Left lung (tissue), 4 donors: ENCODE measurements at regions not wholly inside any gene's neighbourhood (a gene's known extent, or its start where the extent isn't known, plus 50 kb on each side); places are given as distances from the start of the nearest gene placed in this dataset.
"Not testable (repeated sequence)": the region's sequence is repeated elsewhere in the genome, so short reads cannot be mapped to it uniquely, and the experiment has no call there.

Source experiments
- ATAC-seq: fragments of 200-7000 bp; cut with Tn5 transposase; one replicate; pipeline ENCODE4 v1.9.1; 2020; ENCODE audit warnings: moderate library complexity
- DNase-seq, 4 donors: peaks; one replicate each; pipeline ENCODE4 v3.0.0-alpha.2; 2013 to 2020
- H3K27ac ChIP-seq, 2 donors: fragments of 200-600 bp; sonication (generic) in 1 of 2; one replicate each; pipeline versions ENCODE4 v1.5.0 to v1.8.0; 2020 to 2021
- H3K27me3 ChIP-seq, 2 donors: fragments of 200-600 bp; sonication (generic) in 1 of 2; one replicate each; pipeline versions ENCODE4 v1.5.0 to v1.8.0; 2020 to 2021
- H3K36me3 ChIP-seq, 2 donors: fragments of 200-600 bp; sonication (generic) in 1 of 2; one replicate each; pipeline versions ENCODE4 v1.5.0 to v1.8.0; 2020 to 2021
- H3K4me1 ChIP-seq, 2 donors: fragments of 200-600 bp; one replicate each; pipeline ENCODE4 v1.8.0; 2021
- H3K4me3 ChIP-seq, 2 donors: fragments of 200-600 bp; sonication (generic) in 1 of 2; one replicate each; pipeline versions ENCODE4 v1.5.0 to v1.8.0; 2020 to 2021; ENCODE audit warnings: mild to moderate bottlenecking in 1 of 2
- H3K9me3 ChIP-seq, 2 donors: fragments of 200-600 bp; sonication (generic) in 1 of 2; one replicate each; pipeline versions ENCODE4 v1.5.0 to v1.8.0; 2020 to 2021
- CTCF ChIP-seq, 2 donors: fragments of 200-600 bp; sonication (generic) in 1 of 2; IDR thresholded peaks; one replicate each; pipeline versions ENCODE4 v1.5.0 to v1.8.0; 2021; ENCODE audit warnings: antibody characterized with exemption in 2 of 2
- intact Hi-C, 2 donors: fragments of 100-400 bp; cut with DNase I; formaldehyde crosslinking; loops; one replicate each; pipeline versions ENCODE4 v1.11.2 to v1.14.2; 2022
- donor health status: DM: no; HTN: yes; CAD: no.
- donor health status: DM: no; HTN: no; CAD: no.

DNA sequence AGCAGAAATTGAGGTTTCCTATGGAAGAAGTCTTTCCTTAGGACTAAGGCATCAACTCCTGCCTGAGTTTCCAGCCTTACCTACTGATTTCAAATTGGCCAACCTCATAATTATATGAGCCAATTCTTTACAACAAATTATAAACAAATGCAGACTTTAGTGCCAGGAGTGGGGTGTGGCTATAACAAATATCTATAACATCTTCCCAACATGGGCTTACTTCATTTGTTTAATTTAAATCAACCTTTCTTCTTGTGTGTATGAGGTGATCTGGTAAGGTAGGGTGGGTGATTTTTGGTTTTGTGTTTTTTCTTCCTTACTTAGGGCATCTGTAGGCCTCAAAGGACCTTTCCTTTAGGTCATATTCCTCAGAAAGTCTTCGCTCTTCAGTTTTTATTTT is 354.9 kb downstream of the SHANK2 start:
- H3K36me3 ChIP-seq = no peaks in the 10 kb centered on the region
- TF ChIP-seq CTCF (IDR thresholded peaks at IDR 0.05) = no peak
- DNase-seq = no peak
- H3K4me1 ChIP-seq = no peaks in the 10 kb centered on the region
- intact Hi-C loops = no loop called here
- ATAC-seq = no peak
- no peak overlapping the region for H3K4me3 ChIP-seq
- H3K27ac ChIP-seq = no peak overlapping the region
- H3K27me3 ChIP-seq = no peaks in the 10 kb centered on the region
- H3K9me3 ChIP-seq = peaks cover 0 to 16% of the 10 kb centered on the region in 2 donors

- intact Hi-C loops = no loop called here
- peak in 1 of 4 donors; percentile 45 for DNase-seq
Measured at GRCh38 chr11:70899616-70900015, 352.8 kb downstream of the SHANK2 start.

DNA sequence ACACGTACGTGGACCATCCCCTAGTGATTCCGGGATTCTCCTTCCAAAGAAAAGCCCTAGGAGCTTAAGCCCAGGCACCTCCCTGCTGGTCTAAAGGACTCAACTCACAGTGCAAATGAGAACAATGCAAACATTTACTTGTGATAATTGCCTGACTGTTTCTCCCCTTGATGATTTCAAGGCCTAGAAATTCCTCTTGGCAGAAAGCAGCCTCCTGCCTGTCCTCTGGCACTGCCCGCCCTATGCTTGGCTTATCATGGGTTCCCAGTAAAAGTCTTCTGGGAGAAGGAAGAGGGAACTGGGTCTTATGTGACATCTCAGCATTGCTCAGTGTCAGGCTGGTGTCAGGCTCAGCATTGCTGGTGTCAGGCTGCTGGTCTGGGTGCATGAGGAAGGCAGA is 351.8 kb downstream of the SHANK2 start:
- H3K4me3 ChIP-seq = no peak overlapping the region
- ATAC-seq = peak; percentile 81
- peak in 1 of 4 donors; percentile 13 for DNase-seq
- H3K4me1 ChIP-seq = no peaks in the 10 kb centered on the region
- H3K27ac ChIP-seq = no peak overlapping the region
- H3K9me3 ChIP-seq = peaks cover 0 to 16% of the 10 kb centered on the region in 2 donors
- TF ChIP-seq CTCF (IDR thresholded peaks at IDR 0.05) = no peak
- H3K36me3 ChIP-seq = no peaks in the 10 kb centered on the region
- intact Hi-C loops = no loop called here
- no peaks in the 10 kb centered on the region for H3K27me3 ChIP-seq

More at GRCh38 chr11:70899616-70900015, 352.8 kb downstream of the SHANK2 start:
- Histone ChIP-seq H3K27ac (no peak overlapping the region), H3K9me3 (peaks cover 0 to 16% of the 10 kb centered on the region in 2 donors), H3K4me3 (no peak overlapping the region), H3K36me3 (no peaks in the 10 kb centered on the region), H3K4me1 (no peaks in the 10 kb centered on the region), H3K27me3 (no peaks in the 10 kb centered on the region)
- ATAC-seq = no peak
- no peak for TF ChIP-seq CTCF (IDR thresholded peaks at IDR 0.05)

GRCh38 chr11:70901951-70902521 is 350.3 kb downstream of the SHANK2 start:
- Histone ChIP-seq H3K9me3 (peaks cover 0 to 13% of the 10 kb centered on the region in 2 donors), H3K27me3 (no peaks in the 10 kb centered on the region), H3K27ac (no peak overlapping the region), H3K36me3 (no peaks in the 10 kb centered on the region), H3K4me1 (no peaks in the 10 kb centered on the region), H3K4me3 (no peak overlapping the region)
- ATAC-seq (no peak), DNase-seq (peak in 1 of 4 donors; percentile 68)
- intact Hi-C loops = no loop called here
- no peak for TF ChIP-seq CTCF (IDR thresholded peaks at IDR 0.05)

DNA sequence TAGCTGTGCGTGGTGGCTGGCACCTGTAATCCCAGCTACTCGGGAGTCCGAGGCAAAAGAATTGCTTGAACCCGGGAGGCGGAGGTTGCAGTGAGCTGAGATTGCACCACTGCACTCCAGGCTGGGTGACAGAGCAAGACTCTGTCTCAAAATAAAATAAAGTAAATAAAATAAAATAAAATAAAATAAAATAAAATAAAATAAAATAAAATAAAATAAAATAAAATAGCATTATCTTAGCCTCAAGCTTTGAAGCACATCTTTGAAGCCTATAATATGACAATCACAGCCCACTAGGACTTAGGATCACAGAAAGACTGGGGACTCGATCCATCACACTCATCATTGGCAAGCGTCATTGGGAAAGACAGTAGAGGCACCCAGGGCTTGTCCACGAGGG is 349.1 kb downstream of the SHANK2 start:
- ATAC-seq, H3K4me1 ChIP-seq, DNase-seq, H3K27ac ChIP-seq, intact Hi-C loops, H3K9me3 ChIP-seq, H3K4me3 ChIP-seq, H3K36me3 ChIP-seq, H3K27me3 ChIP-seq: not testable (repeated sequence)

GRCh38 chr11:70906101-70906500 is 346.3 kb downstream of the SHANK2 start:
- Histone ChIP-seq H3K27me3 (no peaks in the 10 kb centered on the region), H3K4me3 (no peak overlapping the region), H3K9me3 (no peaks in the 10 kb centered on the region), H3K27ac (no peak overlapping the region), H3K4me1 (no peaks in the 10 kb centered on the region), H3K36me3 (no peaks in the 10 kb centered on the region)
- DNase-seq (no peak), ATAC-seq (no peak)
- intact Hi-C loops = no loop called here
- no peak for TF ChIP-seq CTCF (IDR thresholded peaks at IDR 0.05)
